GM19468 (cell line): ENCODE measurements at regions not wholly inside any gene's neighbourhood (a gene's known extent, or its start where the extent isn't known, plus 50 kb on each side); places are given as distances from the start of the nearest gene placed in this dataset.
"Not testable (repeated sequence)": the region's sequence is repeated elsewhere in the genome, so short reads cannot be mapped to it uniquely, and the experiment has no call there.

Experiments
- ATAC-seq: cut with Tn5 transposase; IDR thresholded peaks from one replicate; pipeline ENCODE4 v1.9.1; 2021; ENCODE audit warnings: mild to moderate bottlenecking, moderate library complexity, moderate number of reproducible peaks; ENCODE audit not compliant: unreplicated experiment; ENCODE audit errors: extremely low read depth

DNA sequence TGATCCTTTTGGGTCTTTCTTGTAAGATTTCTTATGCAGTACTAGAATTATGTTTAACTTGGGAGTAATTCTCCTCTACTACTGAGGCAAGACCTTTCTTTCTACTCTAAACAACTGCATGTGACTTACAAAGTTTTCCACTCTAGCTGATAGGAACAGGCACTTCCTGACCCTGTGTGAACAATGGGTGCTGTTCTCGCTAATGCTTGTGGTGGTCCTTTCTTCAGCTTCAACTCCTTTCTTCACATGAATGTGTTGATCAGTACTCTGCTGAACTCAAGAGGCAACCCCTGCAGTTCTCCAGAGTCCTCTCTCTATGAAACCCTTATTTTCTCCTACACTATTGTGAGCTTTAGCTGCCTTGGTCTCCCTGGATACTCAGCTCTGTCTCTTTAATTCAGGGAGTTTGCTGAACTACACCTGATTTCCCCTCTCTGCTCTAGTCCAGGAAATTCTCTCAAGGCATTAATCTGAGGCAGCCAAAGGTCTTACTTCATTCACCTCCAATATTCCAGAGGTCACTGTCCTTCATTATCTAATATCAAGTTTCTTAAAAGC is 484.6 kb upstream of the PIK3R1 start:
- no peak for ATAC-seq

- no peak for ATAC-seq
These were observed 487.1 kb upstream of the PIK3R1 start for GRCh38 chr5:67728326-67728890.

DNA sequence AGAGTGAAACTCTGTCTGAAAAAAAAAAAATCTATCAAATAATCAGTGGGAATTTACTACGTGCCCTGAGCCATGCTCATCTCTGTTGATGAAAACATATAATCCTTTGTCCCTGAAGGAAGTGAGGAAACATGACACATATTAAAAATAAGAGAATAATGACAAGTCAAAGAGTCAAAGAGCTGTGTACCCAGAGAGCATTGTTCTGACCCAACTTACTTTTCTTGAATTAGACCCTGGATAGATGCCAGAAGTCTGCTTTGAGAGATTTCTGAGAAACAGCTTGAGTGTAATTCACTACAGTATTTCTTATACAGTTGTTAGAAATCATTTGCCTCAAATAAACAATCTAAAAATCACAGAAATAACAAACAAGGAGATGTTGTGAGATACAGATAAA is 490.0 kb upstream of the PIK3R1 start:
- no peak for ATAC-seq

DNA sequence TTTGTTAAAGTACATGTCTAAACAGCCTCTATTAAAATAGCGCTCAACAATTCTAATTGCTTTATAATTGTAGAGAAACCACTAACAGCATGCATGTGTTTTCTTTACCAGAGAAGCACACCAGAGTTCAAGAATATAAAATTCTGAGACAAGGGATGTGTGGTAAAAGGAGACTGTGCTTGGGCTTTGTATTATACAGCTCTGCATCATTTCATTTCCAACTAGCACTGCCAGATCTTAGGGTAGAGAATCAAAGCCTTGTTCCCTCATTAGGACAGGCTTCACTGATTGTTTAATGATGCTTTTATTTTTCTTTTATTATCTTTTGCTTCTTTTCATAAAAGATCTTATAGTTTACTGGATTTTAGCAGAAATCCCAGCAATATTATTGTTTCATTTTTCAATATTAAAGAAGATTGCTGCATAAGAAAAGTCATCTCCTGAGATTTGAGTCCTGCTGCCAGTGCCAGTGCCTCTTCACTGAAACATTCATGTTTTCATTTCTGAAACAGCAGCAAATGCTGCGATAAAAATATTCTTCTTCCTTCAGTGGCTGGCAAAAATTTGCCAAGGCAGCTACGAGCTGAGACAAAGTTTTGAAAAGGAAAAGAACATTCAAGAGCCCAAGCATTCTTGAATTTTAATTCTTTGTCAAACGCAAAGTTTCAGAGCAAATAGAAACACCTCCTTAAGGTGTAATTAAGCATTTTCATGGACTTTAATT is 491.0 kb upstream of the PIK3R1 start:
- ATAC-seq = no peak

DNA sequence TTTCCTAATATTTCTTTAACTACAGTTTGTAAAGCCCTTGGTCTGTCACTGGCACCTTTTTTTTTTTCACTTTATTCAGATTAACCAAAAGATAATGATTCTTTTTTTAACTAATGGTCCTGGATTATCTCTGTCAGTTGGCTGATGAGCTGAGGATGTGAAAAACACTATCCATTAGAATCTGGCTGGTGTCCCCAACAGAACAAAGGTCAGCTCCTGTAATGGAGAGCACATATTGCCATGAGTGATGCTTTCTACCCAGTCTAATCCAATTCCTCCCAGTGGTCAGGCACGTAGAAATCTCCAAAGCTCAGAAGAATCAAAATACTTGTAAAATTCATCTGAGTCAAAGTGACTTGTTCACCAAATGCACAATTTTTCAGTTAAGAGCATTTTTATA is 491.7 kb upstream of the PIK3R1 start:
- no peak for ATAC-seq

- ATAC-seq = not testable (repeated sequence)
These were observed 493.0 kb upstream of the PIK3R1 start for GRCh38 chr5:67722582-67722981.

GRCh38 chr5:67720162-67720772 is 495.3 kb upstream of the PIK3R1 start:
- no peak for ATAC-seq

GRCh38 chr5:67702008-67702407 is 505.4 kb upstream of the CD180 start:
- ATAC-seq = no peak

DNA sequence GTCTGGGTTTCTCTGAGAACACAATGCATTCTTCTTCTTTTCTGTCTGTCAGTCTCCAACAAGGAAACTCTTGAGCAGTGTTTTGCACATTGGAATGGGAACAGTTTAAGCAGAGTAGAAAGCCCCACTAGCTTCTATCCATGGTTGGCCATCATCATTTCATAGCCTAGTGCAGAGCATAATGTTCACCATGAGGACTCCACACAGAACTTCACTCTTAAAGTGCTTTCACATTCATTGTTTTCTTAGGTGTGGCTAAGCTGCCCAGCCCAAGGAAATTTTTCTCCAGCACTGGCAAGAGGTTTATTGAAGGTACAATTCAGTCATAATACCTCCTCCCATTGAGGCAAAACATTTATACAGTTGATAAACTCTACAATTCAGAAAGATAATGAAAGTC is 503.0 kb upstream of the CD180 start:
- ATAC-seq = no peak

GRCh38 chr5:67696446-67696845 is 499.8 kb upstream of the CD180 start:
- ATAC-seq = no peak

DNA sequence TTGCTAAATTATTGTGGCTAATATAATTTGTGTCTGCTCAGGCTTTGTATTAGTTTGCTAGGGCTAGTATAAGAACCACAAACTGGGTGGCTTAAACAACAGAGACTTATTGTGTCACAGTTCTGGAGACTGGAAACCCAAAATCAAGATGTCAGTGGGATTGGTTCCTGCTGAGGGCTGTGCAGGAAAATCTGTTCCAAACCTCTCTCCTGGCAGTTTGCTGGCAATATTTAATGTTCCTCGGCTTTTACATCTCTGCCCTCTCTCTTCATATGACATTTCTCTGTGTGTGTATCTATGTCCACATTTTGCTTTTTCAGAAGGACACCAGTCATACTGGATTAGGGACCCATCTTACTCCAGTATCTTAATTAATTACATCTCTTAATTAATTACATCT is 498.8 kb upstream of the CD180 start:
- no peak for ATAC-seq

DNA sequence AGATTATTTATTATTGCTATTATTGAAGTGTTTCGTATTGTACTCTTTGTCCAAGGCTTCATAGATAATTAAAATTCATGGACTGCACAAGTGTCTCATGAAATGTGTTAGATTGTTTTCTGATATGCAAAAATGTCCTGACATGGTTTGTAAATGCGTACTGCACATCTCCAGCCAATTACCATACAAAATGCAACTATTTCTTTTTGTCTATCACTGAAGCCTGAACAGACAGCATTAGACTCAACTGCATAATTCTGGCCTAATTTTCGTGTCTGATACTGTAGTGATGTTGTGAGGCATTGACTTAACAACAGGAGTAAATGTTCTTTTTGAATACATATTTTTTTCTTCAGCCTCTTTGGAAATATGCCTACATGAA is 498.2 kb upstream of the CD180 start:
- ATAC-seq = no peak

- no peak for ATAC-seq
These were observed 497.6 kb upstream of the CD180 start for GRCh38 chr5:67693956-67694809.

DNA sequence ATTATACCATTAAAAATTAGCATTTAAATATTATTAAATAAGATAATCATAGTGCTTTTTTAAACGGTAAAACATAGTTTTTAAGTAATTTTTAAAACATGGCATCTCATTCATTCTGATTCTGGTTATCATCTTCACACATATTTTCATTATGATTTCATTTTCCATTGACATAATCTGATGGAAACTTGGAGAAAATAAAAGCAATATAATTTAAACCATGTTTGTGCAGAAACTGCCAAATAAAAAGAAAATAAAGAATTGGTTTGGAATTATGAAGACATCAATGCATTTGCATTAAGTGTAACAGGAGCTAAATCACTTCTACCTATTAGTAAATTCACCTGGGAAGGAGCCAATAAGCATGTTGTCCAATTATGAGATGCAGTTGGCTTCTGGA is 490.1 kb upstream of the CD180 start:
- no peak for ATAC-seq

DNA sequence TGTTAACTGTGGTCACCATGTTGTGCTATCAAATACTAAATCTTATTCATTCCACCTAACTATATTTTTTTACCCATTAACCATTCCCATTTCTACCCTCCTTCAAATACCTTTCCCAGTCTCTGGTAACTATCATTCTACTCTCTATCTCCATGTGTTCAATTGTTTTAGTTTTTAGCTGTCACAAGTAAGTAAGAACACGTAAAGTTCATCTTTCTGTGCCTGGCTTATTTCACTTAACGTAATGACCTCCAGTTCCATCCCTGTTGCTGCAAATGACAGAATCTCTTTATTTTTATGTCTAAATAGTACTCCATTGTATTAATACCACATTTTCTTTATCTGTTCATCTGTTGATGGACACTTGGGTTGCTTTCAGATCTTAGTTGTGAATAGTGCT is 485.1 kb upstream of the CD180 start:
- no peak for ATAC-seq

GRCh38 chr5:67680099-67680498 is 483.5 kb upstream of the CD180 start:
- ATAC-seq = no peak

DNA sequence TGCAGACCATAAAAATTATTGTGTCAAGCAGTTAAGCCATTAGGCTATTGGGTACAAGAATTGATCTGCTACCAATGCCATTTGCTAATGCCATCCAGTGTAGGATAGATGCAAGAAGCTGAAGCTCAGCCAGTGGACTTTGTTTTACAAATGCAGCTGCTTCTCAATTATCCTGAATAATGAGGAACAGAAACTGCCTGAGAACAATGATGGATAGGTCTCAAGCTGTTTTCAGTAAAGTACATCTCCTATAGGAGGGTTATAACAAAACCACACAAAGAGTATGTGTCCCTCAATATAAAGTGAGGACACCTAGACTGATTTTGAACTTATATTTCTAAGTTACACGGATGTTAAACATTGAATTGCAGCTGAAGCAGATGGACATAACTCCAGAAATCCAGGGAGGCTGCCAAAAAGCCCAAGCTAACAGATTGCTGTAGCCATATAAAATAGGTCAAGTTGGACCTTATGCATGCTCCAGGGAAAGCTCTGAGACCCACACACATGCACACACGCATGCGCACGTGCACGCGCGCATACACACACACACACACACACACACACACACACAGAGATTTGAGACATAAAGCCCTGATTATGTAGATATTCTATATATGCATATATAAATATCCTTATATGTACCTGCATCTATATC is 482.7 kb upstream of the CD180 start:
- no peak for ATAC-seq

DNA sequence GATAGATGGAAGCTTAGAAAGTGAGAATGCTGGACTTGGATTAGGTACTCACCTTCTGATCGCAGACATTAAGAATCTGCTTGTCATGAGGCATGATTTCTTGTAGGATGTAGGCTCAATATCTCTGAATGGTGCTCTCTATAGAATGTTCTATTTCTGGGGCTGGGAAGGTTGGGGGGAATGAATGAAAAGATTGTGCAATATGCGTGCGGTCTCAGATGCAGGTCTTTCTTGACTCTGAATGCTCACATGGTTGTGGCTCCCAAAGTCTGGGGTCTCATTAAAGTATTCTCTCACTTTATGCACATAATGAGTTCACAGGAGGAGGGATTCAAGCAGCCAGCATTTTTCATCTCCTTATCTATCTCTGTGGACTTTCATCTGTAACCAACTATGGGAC is 482.0 kb upstream of the CD180 start:
- no peak for ATAC-seq

DNA sequence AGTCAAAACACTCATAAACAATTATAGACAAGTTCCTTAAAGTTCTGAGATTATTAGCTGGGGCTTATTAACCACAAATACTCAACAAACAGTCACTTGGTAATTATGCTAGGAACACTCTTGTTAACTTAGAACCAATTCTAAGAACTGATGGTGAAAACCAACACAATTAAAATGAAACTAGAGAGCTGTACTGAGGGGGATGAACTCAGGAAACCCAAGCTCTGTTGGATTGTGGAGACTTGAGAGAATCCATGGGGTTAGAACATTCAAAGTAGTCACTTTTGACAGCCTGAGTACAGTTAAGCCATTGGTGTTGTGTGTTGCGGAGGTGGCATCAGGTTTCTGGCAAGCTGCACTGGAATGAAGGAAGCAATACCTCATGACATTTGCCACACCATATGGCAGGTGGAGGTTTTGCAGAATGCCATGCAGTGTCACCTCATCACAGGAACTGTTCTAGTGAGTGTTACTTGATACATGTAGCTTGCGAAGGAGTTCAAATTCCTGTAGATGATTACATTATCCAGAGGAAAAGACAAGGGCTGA is 480.9 kb upstream of the CD180 start:
- no peak for ATAC-seq

- ATAC-seq = no peak
These were observed 480.3 kb upstream of the CD180 start for GRCh38 chr5:67676863-67677262.
